PC-9 (cell line): ENCODE measurements at regions not wholly inside any gene's neighbourhood (a gene's known extent, or its start where the extent isn't known, plus 50 kb on each side); places are given as distances from the start of the nearest gene placed in this dataset.

Experiments
- EZH2 ChIP-seq: fragments of 200-600 bp; sonication (generic); IDR thresholded peaks from 2 replicates; pipeline ENCODE4 v1.8.0; 2017; ENCODE audit warnings: antibody characterized with exemption, low read depth
- TF ChIP-seq, protein P1 (sequence below): fragments of 200-600 bp; sonication (generic); conservative IDR thresholded peaks from 2 replicates; pipeline ENCODE4 v1.6.1; 2017; ENCODE audit warnings: mixed run types, antibody characterized with exemption, mild to moderate bottlenecking, moderate library complexity

DNA sequence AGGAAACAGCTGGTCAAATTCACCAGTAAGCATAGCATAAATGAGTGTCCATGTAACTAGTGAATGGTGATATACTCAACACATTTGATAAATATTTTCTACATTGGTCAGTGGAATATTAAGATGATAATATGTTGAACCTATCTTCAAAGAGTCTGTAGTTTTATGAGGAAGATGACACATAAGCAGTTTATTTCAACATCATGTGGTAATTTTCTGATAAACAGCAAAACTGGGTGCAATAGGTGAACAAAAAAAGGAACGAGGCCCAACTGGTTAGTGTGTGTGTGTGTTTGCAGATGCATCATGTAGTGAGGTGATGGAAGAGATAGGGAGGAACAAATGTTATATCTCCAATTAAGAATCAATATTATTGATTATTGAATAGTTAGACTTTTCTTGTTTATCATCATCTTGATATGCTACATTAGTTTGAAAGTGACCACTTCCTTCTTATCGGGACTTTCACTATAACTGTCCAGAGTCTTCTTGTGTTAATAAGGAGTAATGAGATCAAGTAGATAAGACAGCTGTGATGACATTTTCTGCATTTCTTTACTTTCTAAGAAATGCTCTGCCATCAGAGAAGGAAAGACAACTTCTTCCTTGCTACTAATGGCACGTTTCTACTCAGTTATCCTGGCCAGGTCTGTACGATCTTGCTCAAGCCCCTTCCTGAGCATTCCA lies 270.7 kb downstream of the ETS1 start:
- TF ChIP-seq, protein P1, sequence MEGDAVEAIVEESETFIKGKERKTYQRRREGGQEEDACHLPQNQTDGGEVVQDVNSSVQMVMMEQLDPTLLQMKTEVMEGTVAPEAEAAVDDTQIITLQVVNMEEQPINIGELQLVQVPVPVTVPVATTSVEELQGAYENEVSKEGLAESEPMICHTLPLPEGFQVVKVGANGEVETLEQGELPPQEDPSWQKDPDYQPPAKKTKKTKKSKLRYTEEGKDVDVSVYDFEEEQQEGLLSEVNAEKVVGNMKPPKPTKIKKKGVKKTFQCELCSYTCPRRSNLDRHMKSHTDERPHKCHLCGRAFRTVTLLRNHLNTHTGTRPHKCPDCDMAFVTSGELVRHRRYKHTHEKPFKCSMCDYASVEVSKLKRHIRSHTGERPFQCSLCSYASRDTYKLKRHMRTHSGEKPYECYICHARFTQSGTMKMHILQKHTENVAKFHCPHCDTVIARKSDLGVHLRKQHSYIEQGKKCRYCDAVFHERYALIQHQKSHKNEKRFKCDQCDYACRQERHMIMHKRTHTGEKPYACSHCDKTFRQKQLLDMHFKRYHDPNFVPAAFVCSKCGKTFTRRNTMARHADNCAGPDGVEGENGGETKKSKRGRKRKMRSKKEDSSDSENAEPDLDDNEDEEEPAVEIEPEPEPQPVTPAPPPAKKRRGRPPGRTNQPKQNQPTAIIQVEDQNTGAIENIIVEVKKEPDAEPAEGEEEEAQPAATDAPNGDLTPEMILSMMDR = no peak
- TF ChIP-seq EZH2 = no peak
